HG02885 (cell line): ENCODE measurements at regions not wholly inside any gene's neighbourhood (a gene's known extent, or its start where the extent isn't known, plus 50 kb on each side); places are given as distances from the start of the nearest gene placed in this dataset.

Experiments
- ATAC-seq: cut with Tn5 transposase; IDR thresholded peaks from one replicate; pipeline ENCODE4 v1.9.1; 2021; ENCODE audit warnings: mild to moderate bottlenecking; ENCODE audit not compliant: unreplicated experiment, poor library complexity

GRCh38 chr6:54706844-54707605, 139.5 kb upstream of the FAM83B start:
- no peak for ATAC-seq

GRCh38 chr6:54710456-54710855, 136.1 kb upstream of the FAM83B start:
- ATAC-seq, result no peak

GRCh38 chr6:54716010-54716409, 130.6 kb upstream of the FAM83B start:
- ATAC-seq, result no peak

GRCh38 chr6:54716877-54717276, 129.7 kb upstream of the FAM83B start:
- ATAC-seq, result no peak

- peak; percentile 94 for ATAC-seq
Measured at GRCh38 chr6:54717849-54718455, 128.6 kb upstream of the FAM83B start.

- no peak for ATAC-seq
Measured at GRCh38 chr6:54718541-54719023, 128.0 kb upstream of the FAM83B start.

GRCh38 chr6:54719131-54719530, 127.4 kb upstream of the FAM83B start:
- no peak for ATAC-seq

- no peak for ATAC-seq
Measured at GRCh38 chr6:54719633-54720032, 126.9 kb upstream of the FAM83B start.

GRCh38 chr6:54722328-54722727, 124.2 kb upstream of the FAM83B start:
- no peak for ATAC-seq

- no peak for ATAC-seq
Measured at GRCh38 chr6:54729716-54730115, 116.9 kb upstream of the FAM83B start.

- ATAC-seq, result no peak
Measured at GRCh38 chr6:54730767-54731630, 115.6 kb upstream of the FAM83B start.

GRCh38 chr6:54737247-54737646, 109.3 kb upstream of the FAM83B start:
- ATAC-seq, result peak; percentile 51

GRCh38 chr6:54747955-54748354, 98.6 kb upstream of the FAM83B start:
- no peak for ATAC-seq

GRCh38 chr6:54754406-54754805, 92.2 kb upstream of the FAM83B start:
- ATAC-seq, result no peak

GRCh38 chr6:54758340-54758739, 88.2 kb upstream of the FAM83B start:
- ATAC-seq, result no peak

GRCh38 chr6:54768494-54768893, 78.1 kb upstream of the FAM83B start:
- ATAC-seq, result no peak

GRCh38 chr6:54770328-54770727, 76.2 kb upstream of the FAM83B start:
- no peak for ATAC-seq

GRCh38 chr6:54771968-54772367, 74.6 kb upstream of the FAM83B start:
- ATAC-seq, result no peak

GRCh38 chr6:54772610-54773009, 74.0 kb upstream of the FAM83B start:
- ATAC-seq, result no peak

GRCh38 chr6:54775576-54775975, 71.0 kb upstream of the FAM83B start:
- ATAC-seq, result no peak

GRCh38 chr6:54776891-54777290, 69.7 kb upstream of the FAM83B start:
- ATAC-seq, result no peak
